HG03139 (cell line): ENCODE measurements at regions not wholly inside any gene's neighbourhood (a gene's known extent, or its start where the extent isn't known, plus 50 kb on each side); places are given as distances from the start of the nearest gene placed in this dataset.

Source experiments
- ATAC-seq: cut with Tn5 transposase; IDR thresholded peaks from one replicate; pipeline ENCODE4 v1.9.1; 2021; ENCODE audit not compliant: unreplicated experiment

DNA sequence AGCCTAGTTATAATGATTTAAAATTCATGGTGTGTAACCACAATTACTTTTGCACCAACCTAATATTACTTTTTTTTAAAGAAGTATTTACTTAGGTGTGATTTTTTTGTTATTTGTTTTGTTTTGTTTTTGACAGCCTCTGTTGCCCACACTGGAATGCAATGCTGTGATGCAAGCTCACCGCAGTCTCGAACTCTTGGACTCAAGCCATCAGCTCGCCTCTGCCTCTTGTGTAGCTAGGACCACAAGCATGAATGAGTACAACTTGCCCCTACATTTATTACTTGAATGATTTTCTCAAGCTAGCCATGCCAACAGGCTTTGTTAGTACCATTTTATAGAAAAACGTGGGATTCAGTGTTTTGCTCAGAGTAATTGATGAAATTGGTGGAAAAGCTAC lies 488.8 kb upstream of the CPEB2 start:
- ATAC-seq = no peak

DNA sequence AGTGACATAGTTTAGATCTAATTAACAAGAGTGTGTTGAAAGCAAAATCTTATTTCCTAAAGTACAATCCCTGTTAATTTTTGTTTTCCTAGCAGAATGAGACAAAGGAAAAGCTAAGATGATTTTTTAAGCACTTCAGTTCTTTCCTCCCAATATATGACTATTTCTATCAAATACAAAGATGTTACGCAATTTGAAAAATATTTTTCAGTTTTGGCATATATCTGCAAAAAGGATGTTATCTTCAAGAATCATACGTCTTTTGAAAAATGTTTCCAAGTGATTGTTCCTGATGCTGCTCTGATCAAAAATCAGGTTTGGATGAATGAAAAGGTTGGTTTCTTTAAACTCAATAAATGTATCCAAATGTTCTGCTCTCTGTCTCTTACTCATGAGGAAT lies 486.7 kb upstream of the CPEB2 start:
- no peak for ATAC-seq

DNA sequence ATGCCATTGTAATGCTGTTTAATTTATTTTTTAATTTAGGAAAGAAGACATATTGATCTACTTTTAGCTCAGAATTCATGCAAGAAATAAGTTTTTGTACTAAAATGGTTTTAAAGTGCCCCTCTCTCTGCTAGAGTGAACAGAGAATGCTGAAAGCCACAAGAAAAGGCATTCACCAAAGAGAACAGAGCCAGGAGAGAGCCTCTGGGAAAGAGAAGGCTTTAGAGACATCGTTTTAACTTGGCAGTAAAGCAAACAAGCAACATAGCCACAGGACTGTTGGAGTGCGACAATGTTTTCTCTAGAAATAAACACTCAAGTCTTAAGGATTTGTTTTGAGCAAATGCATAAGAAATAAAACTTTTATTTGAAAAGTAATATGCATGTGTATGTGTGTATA lies 484.1 kb upstream of the CPEB2 start:
- no peak for ATAC-seq

DNA sequence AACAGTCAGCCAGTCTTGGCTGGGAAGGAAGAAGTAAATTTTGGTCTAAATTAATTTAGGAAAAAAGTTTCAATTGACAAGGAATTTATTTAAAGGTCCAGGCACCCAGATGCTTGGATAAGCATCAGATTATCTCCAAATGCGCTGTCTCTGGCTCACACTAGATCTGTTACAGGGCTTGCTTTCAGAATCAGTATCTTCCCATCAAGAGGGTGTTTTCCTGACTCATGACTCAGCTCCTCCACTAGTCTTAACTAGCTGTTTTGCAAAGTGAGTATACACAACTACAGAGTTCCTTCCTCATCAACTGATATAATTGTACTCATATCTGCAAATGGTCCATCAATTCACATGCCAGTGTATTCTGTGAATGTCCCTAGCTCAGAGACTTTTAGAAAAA lies 482.1 kb upstream of the CPEB2 start:
- ATAC-seq = no peak

DNA sequence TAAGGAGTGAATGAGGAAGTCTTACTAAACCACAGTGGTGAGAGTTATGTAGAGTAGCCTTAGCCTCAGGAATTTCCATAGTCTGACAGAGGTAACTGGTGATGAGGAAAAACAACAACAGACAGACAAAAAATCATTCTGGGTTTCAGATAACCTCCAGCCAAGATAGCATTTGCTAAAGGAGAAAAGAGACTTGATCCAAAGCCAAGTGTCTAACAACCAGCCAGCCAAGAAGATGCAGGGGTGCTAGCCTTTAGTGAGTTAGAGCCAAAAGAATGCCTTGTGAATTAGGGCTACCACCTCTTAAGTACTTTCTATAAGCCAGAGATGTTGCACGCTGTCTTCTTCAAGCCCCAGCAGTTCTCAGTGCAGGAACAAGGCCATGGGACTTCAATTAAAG lies 478.0 kb upstream of the CPEB2 start:
- no peak for ATAC-seq

DNA sequence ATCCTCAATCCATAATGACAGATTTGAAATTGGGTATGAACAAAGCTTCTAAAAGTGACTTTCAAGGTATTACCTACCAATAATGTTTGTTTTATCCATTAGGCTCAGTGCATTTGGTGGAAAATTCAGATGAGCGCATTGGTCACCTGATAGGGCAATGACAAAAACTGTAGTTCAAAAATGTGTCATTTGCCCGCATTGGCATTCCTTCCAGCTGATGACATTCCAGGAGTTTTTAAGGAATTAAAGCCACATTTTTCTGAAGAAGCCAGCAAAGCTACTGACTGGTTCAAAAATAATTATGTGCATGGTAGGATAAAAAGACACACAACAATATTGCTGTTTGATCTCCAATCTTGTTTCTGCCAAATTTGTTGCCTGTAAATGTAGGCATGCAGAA lies 473.4 kb upstream of the CPEB2 start:
- ATAC-seq = no peak

DNA sequence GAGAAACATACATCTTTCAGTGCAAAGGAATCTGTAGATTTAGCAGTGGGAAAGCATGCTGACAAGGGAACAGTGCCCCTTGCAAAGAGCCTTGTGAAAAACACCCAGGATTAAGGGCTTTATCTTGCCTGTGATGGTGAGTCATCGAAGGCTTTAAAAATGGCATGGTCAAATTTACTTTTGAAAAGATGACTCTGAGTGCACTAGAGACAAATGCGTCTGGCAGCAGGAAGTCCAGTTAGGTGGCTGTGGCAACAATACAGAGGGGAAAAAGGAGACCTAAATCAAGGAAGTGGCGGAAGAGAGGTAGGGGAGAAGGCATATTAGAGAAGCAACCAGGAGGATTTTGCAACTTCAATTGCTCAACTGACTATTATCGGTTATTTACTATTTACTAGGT lies 472.6 kb upstream of the CPEB2 start:
- no peak for ATAC-seq

DNA sequence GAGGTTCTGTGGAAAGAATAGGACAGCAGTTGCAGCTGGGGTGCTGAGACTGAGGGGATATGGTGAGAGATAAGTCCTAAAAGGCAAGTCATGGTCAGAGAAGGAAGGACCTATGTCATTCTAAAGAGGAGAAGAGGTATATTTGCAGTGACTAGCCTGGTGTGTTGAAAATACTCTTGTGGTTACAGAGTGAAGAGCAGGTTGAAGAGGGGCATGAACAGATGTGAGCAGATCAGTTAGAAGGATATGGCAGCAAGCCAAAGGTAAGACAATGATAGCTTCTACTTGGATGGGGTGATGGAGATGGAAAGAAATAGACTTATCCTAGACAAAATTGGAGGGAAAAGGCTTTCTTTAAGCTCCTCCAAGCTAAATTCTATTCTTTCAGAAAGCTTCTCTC lies 469.8 kb upstream of the CPEB2 start:
- ATAC-seq = no peak

DNA sequence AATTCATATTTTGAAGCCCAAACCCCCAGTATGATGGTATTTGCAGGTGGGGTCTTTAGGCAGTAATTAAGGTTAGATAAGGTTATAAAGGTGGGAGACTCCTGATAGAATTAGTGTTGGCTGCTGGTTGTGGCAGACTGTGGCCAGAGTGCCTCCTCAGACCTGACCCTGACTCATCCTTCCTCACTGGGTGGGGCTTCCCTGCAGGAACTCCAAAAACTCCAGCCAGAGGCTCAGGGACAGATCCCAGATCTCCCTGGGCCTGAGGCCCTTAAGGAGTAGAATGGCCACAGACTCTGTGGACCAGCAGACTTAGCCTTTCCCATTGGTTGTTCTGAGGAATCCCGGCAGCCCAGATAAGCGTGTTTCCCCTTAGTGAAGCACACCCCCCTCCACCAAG lies 463.0 kb upstream of the CPEB2 start:
- ATAC-seq = no peak

DNA sequence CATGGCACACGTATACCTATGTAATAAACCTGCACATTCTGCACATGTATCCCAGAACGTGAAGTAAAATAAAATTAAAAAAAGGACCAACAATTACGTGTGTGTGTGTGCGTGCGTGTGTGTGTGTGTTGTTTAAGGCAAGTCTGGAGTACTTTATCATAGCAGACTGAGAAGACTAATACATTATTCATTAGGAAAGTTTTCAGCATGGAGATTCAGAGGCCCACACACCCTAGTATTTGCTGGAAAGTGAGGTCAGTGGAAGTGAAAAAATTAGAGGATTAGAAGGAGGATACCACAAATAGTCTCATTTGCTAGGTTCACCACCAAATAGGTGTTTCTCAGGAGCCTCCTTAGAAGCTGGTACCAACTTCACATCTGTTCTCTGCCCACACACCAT lies 457.1 kb upstream of the CPEB2 start:
- ATAC-seq = no peak

DNA sequence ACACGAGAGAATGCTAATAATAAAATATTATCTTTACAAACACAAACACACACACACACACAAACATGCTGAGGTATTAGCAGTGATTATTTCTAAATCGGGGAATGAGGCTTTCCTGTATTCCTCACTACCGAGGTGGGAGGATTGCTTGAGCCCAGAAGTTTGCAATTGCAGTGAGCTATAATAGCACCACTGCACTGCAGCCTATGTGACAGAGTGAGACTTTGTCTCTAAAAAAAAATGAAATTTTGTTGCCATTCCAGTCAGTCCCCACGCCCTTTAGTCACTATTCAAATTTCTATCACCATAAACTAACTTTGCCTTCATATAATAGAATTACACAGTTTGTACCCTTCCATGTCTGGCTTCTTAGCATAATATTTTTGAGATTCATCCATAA lies 456.5 kb upstream of the CPEB2 start:
- ATAC-seq = no peak

DNA sequence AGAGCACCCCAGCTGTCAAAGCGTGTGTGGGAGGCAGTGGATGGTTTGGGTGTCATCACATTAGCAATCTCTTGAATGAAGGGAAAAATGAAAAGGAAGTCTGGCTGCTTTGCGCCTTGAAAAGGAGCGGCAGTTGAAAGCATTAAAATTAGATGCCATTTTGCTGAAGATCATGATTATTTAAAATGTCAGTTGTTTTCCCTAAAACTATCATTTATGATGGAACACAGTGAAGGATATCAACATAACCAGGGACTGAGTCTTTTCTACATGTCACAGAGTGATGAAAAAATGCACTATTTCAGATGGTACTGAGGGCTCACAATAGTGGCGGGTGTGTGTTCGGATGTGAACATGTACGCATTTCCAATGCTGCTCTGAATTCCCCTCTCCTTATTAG lies 450.2 kb upstream of the CPEB2 start:
- no peak for ATAC-seq

DNA sequence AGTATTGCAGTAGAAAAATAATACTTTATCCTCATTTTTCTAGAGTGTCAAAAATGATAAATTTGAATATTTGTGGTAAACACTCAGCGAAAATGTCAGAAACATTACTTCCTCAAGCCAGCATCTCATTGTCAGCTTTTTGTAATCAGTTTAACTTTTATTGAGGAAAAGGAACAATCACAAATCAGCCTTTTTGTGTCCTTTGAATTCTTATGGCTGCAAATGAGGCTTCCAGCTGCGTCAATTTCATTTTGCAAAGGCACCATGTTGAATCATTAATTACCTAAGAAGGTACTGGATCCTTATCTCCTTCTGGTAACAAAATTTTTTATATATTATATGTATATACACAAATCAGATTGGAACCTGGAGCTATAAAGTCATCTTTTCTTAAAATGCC lies 442.6 kb upstream of the CPEB2 start:
- no peak for ATAC-seq

DNA sequence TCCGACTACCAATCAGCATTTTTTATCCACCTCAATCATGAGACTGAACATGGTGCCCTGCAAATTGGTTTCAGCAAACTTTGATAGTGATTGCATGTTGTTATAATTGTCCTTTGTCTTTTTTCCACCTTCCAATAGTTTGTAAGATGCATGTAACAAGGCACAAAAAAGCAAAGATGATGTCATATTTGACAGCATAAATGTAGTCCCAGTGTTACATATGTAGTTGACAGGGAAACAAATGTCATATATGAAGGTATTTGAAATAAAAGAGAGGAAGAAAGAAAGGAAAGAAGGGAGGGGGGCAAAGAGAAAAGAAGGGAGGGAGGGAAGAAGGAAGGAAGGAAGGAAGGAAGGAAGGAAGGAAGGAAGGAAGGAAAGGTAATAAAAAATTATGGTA lies 441.7 kb upstream of the CPEB2 start:
- no peak for ATAC-seq

DNA sequence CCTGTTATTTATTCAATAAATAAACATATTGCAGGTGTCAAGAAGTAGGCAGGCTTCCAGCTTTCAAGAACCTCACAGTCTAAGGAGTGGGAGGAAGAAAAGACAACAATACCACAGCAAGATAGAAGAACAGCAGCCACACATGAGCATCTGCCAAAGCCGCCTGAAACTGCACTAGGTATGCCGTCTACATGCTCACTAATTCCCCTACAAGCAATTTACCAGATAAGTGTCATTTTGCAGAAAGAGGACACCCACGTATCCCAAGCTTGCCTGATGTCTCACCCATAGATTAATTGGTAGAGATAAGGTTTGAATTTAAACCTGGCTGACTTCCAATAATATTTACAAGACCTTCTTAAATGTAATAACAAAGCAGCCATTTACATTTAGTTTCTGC lies 439.4 kb upstream of the CPEB2 start:
- no peak for ATAC-seq

DNA sequence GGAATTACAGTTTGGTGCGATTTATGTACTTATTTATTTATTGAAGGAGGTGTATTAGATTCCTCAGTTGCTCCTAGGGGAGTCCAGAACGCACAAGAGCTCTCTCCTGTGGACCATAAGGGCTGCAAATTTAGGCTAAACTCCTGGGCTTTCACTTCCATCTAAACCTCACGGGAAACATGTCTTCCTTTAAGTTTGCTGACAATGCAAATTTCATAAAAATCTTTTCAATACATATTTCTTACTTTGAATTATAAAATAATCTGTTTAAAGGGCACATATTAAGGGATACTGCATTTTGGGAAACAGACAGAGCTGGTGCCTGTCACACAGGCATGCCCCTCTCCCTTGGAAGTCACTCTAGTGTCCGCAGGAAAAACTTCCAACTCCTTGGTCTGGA lies 438.0 kb upstream of the CPEB2 start:
- no peak for ATAC-seq

DNA sequence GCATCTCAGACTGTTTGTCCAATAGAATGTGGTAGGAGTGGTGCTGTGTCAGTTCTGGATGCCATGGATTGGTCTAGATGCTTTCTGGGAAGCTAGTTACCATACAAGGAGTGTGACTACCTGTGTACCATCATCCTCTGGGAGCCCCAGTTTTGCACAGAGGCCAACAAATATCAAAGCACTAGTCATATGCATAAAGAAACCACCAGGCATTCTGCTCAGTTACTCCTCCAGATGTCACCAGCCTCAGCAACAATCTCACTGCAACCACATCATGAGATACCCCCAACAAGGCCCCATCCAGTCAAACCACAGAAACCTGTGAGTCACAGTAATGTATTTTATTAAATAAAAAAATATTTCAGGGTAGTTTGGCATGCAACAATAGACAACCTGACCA lies 435.8 kb upstream of the CPEB2 start:
- ATAC-seq = no peak

DNA sequence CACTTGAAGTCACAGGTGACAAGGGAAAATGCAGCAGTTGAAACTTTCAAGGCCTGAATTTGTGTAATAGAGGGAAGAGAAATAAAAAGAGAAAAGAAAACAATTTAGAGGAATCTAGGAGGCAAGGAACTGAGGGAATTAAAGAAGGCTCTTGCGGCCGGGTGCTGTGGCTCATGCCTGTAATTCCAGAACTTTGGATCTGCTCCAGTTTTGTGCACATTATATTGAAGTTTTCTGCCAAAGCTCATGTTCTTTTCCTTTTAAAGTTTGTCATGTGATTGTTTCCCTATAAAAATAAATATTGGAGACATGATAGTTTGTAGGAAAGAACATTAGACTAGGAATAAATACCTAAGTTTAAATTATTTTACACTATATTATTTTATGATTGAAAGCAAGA lies 433.9 kb upstream of the CPEB2 start:
- no peak for ATAC-seq

DNA sequence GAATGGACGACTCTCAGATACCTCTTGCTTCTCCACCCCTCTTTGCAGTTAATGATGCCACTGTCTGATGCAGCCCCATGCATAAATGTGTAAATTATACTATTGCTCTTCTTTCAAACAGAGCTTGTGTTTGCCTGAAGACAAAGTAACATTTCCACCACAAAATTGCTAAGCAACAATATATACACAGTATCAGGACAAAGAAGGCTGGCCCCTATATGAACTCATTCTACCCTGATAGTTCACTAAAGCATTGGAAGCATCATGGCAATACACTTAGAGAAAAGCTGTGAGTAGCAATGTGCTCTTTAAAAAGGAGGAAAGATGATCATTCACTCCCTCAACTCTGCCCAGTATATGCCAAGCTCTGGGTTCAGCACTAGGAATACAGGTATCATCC lies 427.0 kb upstream of the CPEB2 start:
- no peak for ATAC-seq

DNA sequence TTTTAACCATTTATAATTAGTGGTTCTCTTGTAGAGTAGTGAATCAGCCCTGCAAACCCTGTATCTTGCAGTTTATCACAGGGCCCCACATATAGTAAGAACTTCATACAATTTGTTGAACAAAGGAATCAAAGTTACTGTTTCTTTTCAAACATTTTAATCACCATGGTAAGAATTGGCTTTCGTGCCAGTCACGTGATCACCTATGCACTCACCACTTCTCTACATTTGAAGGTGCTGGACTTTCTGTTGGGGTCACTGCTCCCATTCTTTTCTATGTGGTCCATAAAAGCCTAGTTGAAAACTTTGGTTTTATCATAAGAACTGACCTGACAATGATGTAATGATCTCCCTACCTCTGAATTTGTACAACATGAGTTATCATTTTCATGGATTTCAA lies 426.4 kb upstream of the CPEB2 start:
- ATAC-seq = no peak

DNA sequence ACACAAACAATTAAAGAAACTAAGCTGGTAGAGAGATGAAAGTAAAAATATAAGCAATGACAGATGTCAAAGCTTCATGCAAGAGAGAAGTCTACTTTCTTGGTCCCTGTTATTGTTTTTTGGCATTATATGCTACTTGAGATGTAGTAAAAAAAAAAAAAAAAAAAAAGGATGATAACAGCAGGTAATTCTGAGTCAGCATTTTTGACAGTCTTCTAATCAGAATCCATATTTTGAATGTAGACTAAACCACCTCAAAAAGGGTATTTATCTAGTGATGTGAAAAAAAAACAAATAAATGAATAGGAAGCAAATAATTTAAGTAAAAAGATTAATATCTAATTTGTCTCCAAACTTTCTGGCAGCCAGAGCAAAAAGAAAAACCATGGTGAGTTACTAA lies 422.2 kb upstream of the CPEB2 start:
- no peak for ATAC-seq

DNA sequence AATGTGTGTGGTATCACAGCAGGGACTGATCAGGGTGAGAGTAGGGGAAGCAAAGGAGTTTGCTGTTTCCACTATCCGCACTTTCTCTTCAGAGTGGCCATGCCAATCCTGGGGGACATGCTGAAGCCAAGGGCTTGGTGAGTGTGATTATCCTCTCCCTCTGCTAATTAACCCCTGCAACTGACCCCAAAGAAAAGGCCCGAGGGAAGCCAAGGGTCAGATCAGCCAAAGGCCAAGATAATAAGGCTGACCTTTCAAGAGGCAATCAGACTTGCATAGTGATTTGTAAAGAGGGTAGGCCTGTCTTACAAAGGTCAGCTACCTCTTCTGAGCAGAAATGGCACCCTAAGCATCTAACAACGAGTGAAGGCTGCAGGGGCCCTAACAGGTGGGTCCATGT lies 420.5 kb upstream of the CPEB2 start:
- ATAC-seq = no peak

DNA sequence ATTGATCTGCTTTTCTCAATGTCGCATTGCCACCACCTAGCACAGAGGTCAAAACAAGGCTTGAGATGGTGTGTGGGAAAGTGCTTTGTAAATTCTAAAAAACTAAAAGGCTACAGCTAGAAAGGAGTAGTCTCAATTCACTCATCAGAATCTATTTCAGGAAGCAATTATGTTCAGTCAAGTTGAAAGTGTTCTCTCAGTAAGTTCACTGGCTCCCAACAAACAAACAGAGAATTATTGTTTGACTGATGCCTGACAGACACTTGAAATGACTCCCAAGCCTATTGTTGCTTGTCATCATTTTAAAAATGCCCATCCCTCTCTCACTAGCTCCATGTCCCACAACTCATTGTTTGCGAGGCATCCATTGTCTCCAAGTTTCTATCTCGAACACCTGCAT lies 419.6 kb upstream of the CPEB2 start:
- no peak for ATAC-seq

DNA sequence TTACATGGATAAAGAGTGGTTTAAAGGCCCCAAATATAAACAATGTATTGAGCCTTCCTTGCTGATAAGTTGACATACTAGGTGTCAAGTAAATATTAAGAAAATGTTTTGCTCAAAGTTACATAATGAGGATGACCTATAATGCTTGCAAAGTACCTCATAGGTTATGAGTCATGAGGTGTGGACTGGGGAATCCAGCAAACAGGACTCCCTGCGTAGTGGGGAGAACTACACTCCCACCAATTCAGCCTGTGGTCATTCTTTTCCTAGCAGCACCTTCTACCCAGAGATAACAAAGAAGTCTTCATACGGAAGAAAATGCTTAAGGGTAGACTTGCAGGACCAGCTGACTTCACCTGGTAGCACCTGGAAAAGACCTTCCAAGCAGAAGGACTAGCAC lies 418.9 kb upstream of the CPEB2 start:
- no peak for ATAC-seq
